GM18870 (cell line): ENCODE measurements at regions not wholly inside any gene's neighbourhood (a gene's known extent, or its start where the extent isn't known, plus 50 kb on each side); places are given as distances from the start of the nearest gene placed in this dataset.

ENCODE experiments used
- ATAC-seq: cut with Tn5 transposase; IDR thresholded peaks from one replicate; pipeline ENCODE4 v1.9.1; 2021; ENCODE audit warnings: moderate library complexity; ENCODE audit not compliant: unreplicated experiment

DNA sequence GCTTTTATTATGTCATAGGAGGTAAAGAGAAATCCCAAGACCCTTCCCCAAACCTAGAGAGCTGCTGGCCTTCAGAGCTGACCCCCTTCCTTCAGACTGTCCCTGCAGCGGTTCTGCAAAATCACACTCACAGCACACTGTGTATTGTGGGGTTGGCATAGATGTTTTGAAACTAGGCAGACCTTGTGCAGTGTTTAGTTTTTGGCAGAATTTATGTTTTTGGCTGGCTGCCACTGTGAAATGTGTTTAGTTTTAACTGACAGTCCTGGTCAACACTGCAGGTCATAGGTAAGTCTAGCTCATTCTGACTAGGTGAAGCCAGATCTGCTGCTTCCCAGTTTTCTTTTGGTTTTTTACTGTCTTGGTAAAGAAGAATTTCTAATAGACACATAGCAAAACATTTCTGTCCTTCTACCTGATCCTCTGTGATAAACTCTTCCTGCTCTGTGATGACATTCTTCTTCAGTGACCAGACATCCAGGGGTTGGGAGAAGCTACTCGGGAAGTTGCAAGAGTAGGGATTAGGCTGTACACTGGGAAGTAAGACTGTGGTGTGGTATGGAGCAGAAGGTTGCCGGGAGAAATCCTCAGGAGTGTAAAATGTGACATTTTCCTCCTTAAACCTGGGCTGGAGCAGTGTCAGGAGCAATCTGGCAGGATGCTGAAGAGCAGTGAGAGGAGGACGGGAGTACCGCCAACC, 209.6 kb upstream of the MCTP2 start:
- ATAC-seq, result no peak

GRCh38 chr15:94019062-94019461, 212.3 kb upstream of the MCTP2 start:
- no peak for ATAC-seq

DNA sequence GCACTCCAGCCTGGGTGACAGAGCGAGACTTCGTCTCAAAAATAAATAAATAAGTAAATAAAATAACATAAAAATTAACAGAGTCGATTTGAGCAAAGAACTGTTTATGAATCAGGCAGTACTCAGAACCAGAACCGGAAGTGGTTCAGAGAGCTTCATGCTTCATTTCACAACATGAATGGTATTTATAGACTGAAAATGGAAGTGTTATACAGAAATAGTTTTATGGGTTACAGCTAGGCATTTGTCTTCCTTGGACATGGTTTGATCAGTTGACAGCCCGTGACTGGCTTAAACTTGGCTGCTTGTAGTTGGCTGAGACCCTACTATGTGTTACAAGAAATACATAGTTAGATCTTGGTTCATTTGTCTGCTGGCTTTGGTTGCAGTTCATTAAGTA, 216.0 kb upstream of the MCTP2 start:
- no peak for ATAC-seq

DNA sequence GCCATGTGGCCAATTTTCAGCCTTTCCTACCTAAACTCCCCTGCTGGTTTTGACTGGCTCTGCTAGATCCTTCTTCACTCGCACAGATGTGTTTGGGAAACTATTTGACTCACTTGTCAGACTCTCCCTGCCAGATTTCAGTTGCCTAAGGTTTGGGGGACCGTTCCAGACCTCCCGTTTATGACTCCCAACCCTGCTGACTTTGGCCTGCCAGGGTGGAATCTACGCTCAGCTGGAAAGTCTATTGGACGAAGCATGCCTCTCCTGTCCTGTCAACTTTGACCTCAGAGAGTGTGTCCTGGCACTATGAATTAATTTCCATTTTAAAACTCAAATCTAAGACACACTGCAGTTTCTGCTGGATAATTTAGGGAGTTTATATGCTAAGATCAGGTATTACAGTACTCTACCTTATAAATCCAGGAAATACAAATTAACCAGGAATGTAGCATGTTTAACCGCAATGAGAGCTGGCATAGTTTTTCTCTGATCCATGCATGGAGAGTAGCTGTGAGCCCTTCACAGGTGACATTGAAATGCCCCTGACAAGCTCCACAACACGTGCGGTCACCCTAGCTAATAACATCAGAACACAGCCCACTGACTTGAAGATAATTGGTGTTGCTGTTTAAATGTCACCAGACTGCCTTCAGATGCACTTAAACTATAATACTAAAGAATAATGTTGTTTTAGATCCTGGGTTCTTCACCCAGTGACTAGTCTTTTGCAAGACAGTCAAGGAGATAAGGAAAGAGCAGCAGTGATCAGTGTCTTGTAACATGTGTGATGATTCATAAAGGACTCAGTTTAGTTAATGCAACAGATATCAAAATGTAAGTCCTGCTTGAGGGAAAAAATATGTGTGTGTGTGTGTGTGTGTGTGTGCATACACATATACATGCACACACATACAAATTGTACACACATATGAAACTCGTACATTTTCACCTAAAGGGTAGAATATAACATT, 223.0 kb upstream of the MCTP2 start:
- no peak for ATAC-seq

GRCh38 chr15:94004697-94005096, 226.7 kb upstream of the MCTP2 start:
- ATAC-seq, result no peak

DNA sequence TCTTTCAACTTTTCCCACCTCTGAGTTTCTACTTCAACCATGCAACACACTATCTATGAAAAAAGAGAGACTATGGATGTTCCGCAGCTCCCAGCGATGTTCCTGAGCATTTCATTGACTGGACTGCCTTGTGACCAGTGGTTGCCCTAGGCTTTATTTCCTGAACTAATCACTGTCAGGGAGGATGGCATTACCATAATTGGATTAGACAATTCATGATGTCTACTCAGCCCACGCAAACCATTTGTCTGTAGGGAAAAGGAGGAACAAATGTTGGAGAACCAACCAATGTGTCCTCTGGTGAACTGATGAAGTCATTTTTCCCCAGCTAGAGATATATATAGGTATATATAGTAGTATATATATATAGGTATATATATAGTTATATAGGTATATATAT, 229.3 kb upstream of the MCTP2 start:
- ATAC-seq, result no peak

- no peak for ATAC-seq
Observed at GRCh38 chr15:94001255-94001801, 230.0 kb upstream of the MCTP2 start.

GRCh38 chr15:94000606-94001005, 230.8 kb upstream of the MCTP2 start:
- no peak for ATAC-seq

DNA sequence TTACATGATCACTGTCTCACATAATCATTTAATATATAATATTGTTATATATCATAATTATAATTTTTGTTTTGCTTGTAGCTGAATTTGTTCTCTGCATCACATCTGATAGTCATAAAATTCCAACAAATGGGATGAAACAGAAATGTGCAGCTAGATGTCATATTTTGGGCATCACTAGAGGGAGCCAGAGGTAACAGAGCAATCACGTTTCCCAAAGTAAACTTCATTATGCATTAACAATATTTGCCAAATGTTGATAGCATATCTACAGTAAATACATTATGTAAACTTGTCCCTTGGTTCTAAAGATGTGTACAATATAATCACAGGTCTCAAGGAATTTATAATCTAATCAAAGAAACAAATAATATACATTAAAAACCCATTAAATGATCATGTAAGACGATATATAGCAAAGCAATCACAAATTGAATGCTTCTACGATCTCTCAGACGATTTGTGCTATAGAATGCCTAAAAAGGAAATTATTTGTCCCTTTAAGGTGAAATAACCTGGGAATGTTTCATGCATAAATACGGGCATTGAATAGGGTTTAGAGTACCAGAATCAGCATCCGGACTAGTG, 234.2 kb upstream of the MCTP2 start:
- ATAC-seq, result no peak

DNA sequence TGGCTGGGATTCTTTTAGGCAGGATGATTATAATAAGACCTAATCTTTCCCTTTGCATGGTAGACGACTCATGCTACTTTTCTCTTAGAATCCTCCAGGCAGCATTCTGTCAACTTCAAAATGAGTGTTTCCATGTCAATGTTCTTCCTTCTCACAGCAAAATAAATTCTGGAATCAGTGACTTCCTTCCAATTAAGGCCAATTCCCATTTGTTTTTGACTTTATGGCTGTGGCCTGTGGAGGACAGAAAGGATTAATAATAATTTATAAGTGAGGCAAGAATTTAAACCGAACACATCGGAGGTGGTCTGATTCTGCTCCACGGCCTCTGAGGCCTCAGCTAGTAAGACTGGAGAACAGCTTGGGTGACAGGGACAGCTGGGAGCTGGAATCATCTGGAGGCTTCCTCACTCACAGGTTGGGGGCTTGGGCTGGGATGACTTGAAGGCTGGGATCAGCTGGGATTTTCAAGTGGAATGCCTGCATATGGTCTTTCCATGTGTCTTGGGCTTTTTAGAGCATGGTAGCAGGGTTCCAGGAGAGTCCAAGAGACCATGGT, 241.8 kb upstream of the MCTP2 start:
- no peak for ATAC-seq

- ATAC-seq, result no peak
Observed at GRCh38 chr15:93987068-93987467, 244.3 kb upstream of the MCTP2 start.

GRCh38 chr15:93986400-93986984, 244.9 kb upstream of the MCTP2 start:
- no peak for ATAC-seq

DNA sequence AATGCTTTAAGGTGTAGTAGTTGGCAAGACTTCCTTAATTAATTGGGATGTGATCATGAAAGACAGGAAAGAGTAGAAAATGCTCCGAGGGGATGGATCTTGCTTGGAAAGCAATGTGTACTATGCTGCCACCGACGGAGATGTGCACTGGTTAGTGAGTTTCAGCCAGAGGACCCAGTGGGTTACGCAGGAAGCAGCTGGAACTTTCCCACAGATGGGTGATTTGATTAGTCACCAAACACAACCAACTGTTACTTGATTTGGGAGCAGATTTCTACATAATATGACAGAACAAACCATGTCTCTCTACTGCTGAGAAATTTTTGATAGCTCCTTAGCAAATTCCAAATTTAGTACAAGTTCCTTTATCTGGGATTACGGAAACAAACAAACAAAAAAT, 245.4 kb upstream of the MCTP2 start:
- no peak for ATAC-seq

DNA sequence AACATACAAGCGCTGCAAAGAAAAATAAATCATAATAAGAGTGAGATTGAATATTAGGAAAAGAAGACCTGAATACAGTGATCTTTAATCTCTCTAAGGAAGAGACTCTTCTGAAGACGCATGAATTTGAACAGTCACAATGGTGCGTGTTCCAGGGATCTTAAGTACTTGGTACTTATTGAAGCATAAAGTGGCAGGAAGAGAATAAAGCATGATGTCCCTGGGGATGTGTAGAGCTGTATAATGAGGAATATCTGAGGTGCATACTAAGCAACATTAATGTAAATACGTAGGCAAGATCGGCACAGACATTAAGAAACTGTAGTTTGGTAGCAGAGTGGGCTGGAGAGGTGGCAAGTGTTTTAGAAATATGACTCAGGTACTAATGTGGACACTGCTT, 246.2 kb upstream of the MCTP2 start:
- ATAC-seq, result no peak

GRCh38 chr15:93983526-93983925, 247.8 kb upstream of the MCTP2 start:
- ATAC-seq, result no peak

GRCh38 chr15:93982226-93982727, 249.1 kb upstream of the MCTP2 start:
- no peak for ATAC-seq

- ATAC-seq, result no peak
Observed at GRCh38 chr15:93981706-93982105, 249.7 kb upstream of the MCTP2 start.

- ATAC-seq, result no peak
Observed at GRCh38 chr15:93980261-93980911, 251.0 kb upstream of the MCTP2 start.

GRCh38 chr15:93974804-93975481, 256.4 kb upstream of the MCTP2 start:
- ATAC-seq, result no peak

DNA sequence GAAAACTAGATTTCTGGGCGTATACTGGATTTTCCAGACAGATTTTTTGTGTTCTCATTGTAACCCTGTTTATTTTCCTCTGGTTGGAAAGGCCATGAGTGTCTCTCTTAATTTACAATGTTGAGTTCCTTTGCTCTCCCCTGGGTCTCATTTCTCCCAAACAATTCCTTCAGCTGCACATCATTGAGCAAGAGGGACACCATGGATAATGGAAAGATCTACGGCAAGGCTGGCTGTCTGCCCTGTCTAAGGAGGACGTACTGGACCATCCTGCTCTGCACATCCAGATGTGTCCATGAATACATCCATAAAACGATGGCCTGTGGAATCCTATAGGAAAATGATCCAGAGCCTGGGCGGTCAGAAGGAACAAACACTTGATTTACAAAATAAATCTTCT, 258.1 kb upstream of the MCTP2 start:
- ATAC-seq, result no peak
